Activated T-cell treated with anti-CD3 and anti-CD28 coated beads for 4 hours (primary cell): ENCODE measurements at regions not wholly inside any gene's neighbourhood (a gene's known extent, or its start where the extent isn't known, plus 50 kb on each side); places are given as distances from the start of the nearest gene placed in this dataset.

ENCODE experiments used
- DNase-seq: peaks from one replicate; pipeline ENCODE4 v3.0.0-alpha.2; 2020

- DNase-seq: no peak
Measured at GRCh38 chr21:15327637-15328265, 263.0 kb upstream of the NRIP1 start.

GRCh38 chr21:15329191-15329590 is 264.4 kb upstream of the NRIP1 start:
- no peak for DNase-seq

GRCh38 chr21:15330872-15331271 is 266.1 kb upstream of the NRIP1 start:
- no peak for DNase-seq

GRCh38 chr21:15332572-15332971 is 267.8 kb upstream of the NRIP1 start:
- no peak for DNase-seq

GRCh38 chr21:15333136-15333710 is 268.4 kb upstream of the NRIP1 start:
- no peak for DNase-seq

- DNase-seq: no peak
Measured at GRCh38 chr21:15333951-15334350, 269.2 kb upstream of the NRIP1 start.

- DNase-seq: no peak
Measured at GRCh38 chr21:15343066-15343465, 278.3 kb upstream of the NRIP1 start.

GRCh38 chr21:15352009-15352408 is 287.2 kb upstream of the NRIP1 start:
- DNase-seq: no peak

GRCh38 chr21:15353546-15353945 is 288.7 kb upstream of the NRIP1 start:
- no peak for DNase-seq

GRCh38 chr21:15354516-15354915 is 289.7 kb upstream of the NRIP1 start:
- no peak for DNase-seq

- no peak for DNase-seq
Measured at GRCh38 chr21:15355066-15355465, 290.3 kb upstream of the NRIP1 start.

- DNase-seq: no peak
Measured at GRCh38 chr21:15359251-15359650, 294.5 kb upstream of the NRIP1 start.

GRCh38 chr21:15362458-15362857 is 297.7 kb upstream of the NRIP1 start:
- DNase-seq: no peak

- DNase-seq: no peak
Measured at GRCh38 chr21:15363921-15364320, 299.1 kb upstream of the NRIP1 start.

GRCh38 chr21:15365751-15366392 is 301.1 kb upstream of the NRIP1 start:
- no peak for DNase-seq

GRCh38 chr21:15366555-15366954 is 301.8 kb upstream of the NRIP1 start:
- no peak for DNase-seq

GRCh38 chr21:15367061-15367626 is 302.3 kb upstream of the NRIP1 start:
- DNase-seq: no peak

- no peak for DNase-seq
Measured at GRCh38 chr21:15370462-15370975, 305.7 kb upstream of the NRIP1 start.

GRCh38 chr21:15373941-15374340 is 309.1 kb upstream of the NRIP1 start:
- no peak for DNase-seq

GRCh38 chr21:15379776-15380175 is 315.0 kb upstream of the NRIP1 start:
- DNase-seq: no peak

- no peak for DNase-seq
Measured at GRCh38 chr21:15383588-15383987, 318.8 kb upstream of the NRIP1 start.

- DNase-seq: no peak
Measured at GRCh38 chr21:15390049-15390448, 325.2 kb upstream of the NRIP1 start.

- no peak for DNase-seq
Measured at GRCh38 chr21:15397258-15397657, 332.5 kb upstream of the NRIP1 start.

- no peak for DNase-seq
Measured at GRCh38 chr21:15400905-15401304, 328.9 kb upstream of the USP25 start.
